ENCODE measurements at regions not wholly inside any gene's neighbourhood (a gene's known extent, or its start where the extent isn't known, plus 50 kb on each side); places are given as distances from the start of the nearest gene placed in this dataset.

- DNase-seq, result no peak
These were observed 178.8 kb upstream of the C9orf72 start for GRCh38 chr9:27752069-27752468.

- no peak for DNase-seq
These were observed 182.6 kb upstream of the C9orf72 start for GRCh38 chr9:27755846-27756245.

GRCh38 chr9:27756418-27756817 is 183.1 kb upstream of the C9orf72 start:
- no peak for DNase-seq

- no peak for DNase-seq
These were observed 190.6 kb upstream of the C9orf72 start for GRCh38 chr9:27763831-27764230.

GRCh38 chr9:27765266-27766072 is 192.2 kb upstream of the C9orf72 start:
- DNase-seq, result peak; percentile 31

GRCh38 chr9:27766073-27766835 is 193.0 kb upstream of the C9orf72 start:
- DNase-seq, result no peak

GRCh38 chr9:27768781-27769180 is 195.5 kb upstream of the C9orf72 start:
- DNase-seq, result no peak

GRCh38 chr9:27770541-27770940 is 197.3 kb upstream of the C9orf72 start:
- DNase-seq, result no peak

- DNase-seq, result peak; percentile 31
These were observed 198.7 kb upstream of the C9orf72 start for GRCh38 chr9:27771803-27772545.

GRCh38 chr9:27784847-27785713 is 211.8 kb upstream of the C9orf72 start:
- no peak for DNase-seq

- no peak for DNase-seq
These were observed 212.4 kb upstream of the C9orf72 start for GRCh38 chr9:27785714-27786100.

- no peak for DNase-seq
These were observed 214.6 kb upstream of the C9orf72 start for GRCh38 chr9:27787891-27788290.

- no peak for DNase-seq
These were observed 218.0 kb upstream of the C9orf72 start for GRCh38 chr9:27791311-27791710.

GRCh38 chr9:27792971-27793689 is 219.8 kb upstream of the C9orf72 start:
- no peak for DNase-seq

GRCh38 chr9:27799326-27799725 is 226.0 kb upstream of the C9orf72 start:
- DNase-seq, result no peak

- no peak for DNase-seq
These were observed 226.9 kb upstream of the C9orf72 start for GRCh38 chr9:27800159-27800558.

GRCh38 chr9:27800692-27801370 is 227.6 kb upstream of the C9orf72 start:
- no peak for DNase-seq

- DNase-seq, result no peak
These were observed 228.3 kb upstream of the C9orf72 start for GRCh38 chr9:27801545-27801944.

- no peak for DNase-seq
These were observed 229.1 kb upstream of the C9orf72 start for GRCh38 chr9:27802418-27802817.

- DNase-seq, result no peak
These were observed 235.6 kb upstream of the C9orf72 start for GRCh38 chr9:27808864-27809263.

GRCh38 chr9:27817747-27818146 is 244.5 kb upstream of the C9orf72 start:
- DNase-seq, result no peak

Data from eye (tissue), 1 donor.